GM12865 (cell line): ENCODE measurements at regions not wholly inside any gene's neighbourhood (a gene's known extent, or its start where the extent isn't known, plus 50 kb on each side); places are given as distances from the start of the nearest gene placed in this dataset.
"Not testable (repeated sequence)": the region's sequence is repeated elsewhere in the genome, so short reads cannot be mapped to it uniquely, and the experiment has no call there.

Experiments used
- DNase-seq: peaks from one replicate; pipeline ENCODE4 v3.0.0; 2010; ENCODE audit warnings: low read depth
- H3K4me3 ChIP-seq: 2 replicates; pipeline ENCODE4 v1.5.1; 2011; ENCODE audit warnings: mild to moderate bottlenecking, low read depth, low read length, control low read depth
- CTCF ChIP-seq: IDR thresholded peaks from 2 replicates; pipeline ENCODE4 v1.5.1; 2011; ENCODE audit warnings: low read length, control low read depth, low read depth, inconsistent platforms; ENCODE audit not compliant: insufficient read depth; ENCODE audit errors: missing control alignments

GRCh38 chr5:135262364-135262763, 136.7 kb downstream of the MACROH2A1 start:
- no peak for DNase-seq
- no peak for TF ChIP-seq CTCF
- H3K4me3 ChIP-seq = no peak overlapping the region

GRCh38 chr5:135260108-135260507, 138.9 kb downstream of the MACROH2A1 start:
- DNase-seq = not testable (repeated sequence)

GRCh38 chr5:135255461-135256178, 143.4 kb downstream of the MACROH2A1 start:
- no peak for DNase-seq

More at GRCh38 chr5:135260108-135260507, 138.9 kb downstream of the MACROH2A1 start:
- not testable (repeated sequence) for H3K4me3 ChIP-seq

GRCh38 chr5:135254183-135254582, 144.8 kb downstream of the MACROH2A1 start:
- DNase-seq = no peak
- no peak for TF ChIP-seq CTCF
- no peak overlapping the region for H3K4me3 ChIP-seq

More at GRCh38 chr5:135255461-135256178, 143.4 kb downstream of the MACROH2A1 start:
- TF ChIP-seq CTCF = no peak
- H3K4me3 ChIP-seq = no peak overlapping the region

GRCh38 chr5:135253601-135254178, 145.3 kb downstream of the MACROH2A1 start:
- no peak for TF ChIP-seq CTCF
- no peak overlapping the region for H3K4me3 ChIP-seq

GRCh38 chr5:135251093-135251492, 147.9 kb downstream of the MACROH2A1 start:
- no peak overlapping the region for H3K4me3 ChIP-seq
- no peak for TF ChIP-seq CTCF
- no peak for DNase-seq

More at GRCh38 chr5:135253601-135254178, 145.3 kb downstream of the MACROH2A1 start:
- DNase-seq = no peak

GRCh38 chr5:135250671-135251070, 148.4 kb downstream of the MACROH2A1 start:
- TF ChIP-seq CTCF = no peak
- no peak for DNase-seq
- H3K4me3 ChIP-seq = no peak overlapping the region
